ENCODE measurements at regions not wholly inside any gene's neighbourhood (a gene's known extent, or its start where the extent isn't known, plus 50 kb on each side); places are given as distances from the start of the nearest gene placed in this dataset.
"Not testable (repeated sequence)": the region's sequence is repeated elsewhere in the genome, so short reads cannot be mapped to it uniquely, and the experiment has no call there.

DNA sequence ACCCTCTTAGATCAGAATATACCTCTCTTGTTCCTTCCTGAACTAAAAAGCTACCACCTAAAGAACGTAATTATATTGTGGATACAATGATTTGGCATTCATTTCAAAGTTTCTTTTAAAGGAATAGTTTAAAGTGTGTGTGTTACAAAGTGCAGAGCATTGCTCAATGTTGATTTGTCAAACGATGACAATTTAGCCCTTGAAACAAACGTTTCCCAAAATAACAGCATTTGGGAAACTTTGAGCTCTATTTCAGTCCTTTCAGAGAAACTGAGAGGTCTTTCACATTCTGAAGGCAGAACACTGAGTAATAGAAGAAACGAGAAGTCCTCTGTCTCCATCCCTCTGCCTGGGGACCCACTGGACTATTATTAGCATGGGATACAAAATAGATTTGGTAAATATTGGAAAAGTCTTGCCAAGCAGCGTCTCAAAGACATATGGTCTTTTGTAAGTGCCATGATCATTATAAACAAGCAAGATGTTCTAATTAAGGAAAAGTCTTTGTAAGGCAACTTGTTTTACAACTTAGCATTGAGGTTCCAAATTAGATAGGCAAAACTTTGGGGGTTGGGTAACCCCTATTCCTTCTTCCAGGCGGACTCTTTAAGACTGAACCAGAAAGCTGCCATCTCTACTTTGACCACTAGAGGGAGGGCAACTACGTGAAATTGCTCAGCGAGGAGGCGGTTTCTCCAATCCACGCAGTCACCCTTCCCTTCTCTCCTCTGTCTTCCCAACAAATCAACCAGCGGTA is 208.8 kb downstream of the RNF144B start:
- peak; percentile 53 for DNase-seq (ENCODE audit: low spot score)

DNA sequence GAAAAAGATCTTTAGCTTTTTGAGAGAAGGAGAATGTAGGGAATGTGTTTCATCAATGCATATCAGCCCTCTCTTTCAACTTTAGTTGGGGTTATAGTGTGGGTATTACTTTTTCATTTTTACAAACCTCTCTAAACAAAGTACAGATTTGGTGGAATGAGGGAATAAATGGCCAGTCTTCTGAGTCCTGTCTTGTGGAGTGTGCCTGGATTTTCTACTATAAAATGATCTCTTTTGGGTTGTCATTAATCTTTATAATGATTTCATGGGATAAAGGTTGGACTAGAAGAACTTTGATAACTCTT is 209.3 kb downstream of the RNF144B start:
- DNase-seq (ENCODE audit: low spot score), result no peak

DNA sequence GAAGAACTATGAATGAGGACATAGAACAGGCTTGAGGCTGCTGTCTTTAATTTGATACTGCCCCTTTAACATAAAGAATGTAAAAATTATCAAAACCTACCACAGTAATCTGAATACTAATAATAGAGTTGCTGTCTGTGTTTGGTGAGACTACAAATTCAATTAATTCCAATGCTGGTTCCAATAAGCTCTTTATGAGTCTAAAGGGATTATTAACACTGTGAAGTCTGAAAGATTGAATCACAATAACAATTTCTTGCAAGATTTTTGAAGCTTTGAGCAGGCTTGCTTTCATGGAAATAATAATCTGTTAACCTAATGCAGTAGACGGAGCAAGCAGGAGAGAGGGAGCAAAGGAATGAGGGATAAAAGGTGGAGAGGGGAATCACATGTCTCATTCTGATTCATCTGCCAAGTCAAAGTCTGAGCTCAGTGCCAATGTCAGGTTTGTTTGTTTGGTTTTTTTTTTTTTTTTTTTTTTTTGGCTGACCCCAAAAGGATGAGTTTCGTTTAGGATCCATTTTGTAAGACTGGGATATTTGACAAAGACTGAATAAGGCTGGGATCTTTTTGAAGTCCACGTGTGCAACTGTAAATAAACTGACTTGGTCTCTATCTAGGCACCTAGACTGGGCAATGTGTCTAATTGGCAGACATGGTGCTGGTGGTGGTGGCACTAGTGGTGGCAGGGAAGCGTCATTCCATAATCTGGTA is 211.6 kb downstream of the RNF144B start:
- DNase-seq (ENCODE audit: low spot score), result no peak

DNA sequence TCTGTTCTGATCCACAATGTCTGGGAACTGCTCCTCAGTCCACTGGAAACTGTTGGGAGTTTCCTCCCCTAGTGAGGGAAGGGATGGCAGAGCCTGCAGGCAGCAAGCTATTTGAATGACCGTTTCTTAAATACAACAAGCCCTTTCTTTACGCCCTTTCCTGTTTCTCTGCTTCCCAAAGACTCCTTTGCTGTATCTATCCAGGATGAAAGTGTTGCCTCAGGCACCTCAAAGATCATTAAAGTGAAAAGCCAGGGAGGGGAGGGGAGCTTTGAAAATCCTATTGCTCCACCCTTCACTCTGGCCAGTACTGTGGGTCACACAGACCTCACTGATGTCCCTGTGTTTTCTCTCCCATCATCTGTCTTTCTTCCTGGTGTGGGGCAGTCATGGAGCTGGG is 213.1 kb downstream of the RNF144B start:
- no peak for DNase-seq (ENCODE audit: low spot score)

DNA sequence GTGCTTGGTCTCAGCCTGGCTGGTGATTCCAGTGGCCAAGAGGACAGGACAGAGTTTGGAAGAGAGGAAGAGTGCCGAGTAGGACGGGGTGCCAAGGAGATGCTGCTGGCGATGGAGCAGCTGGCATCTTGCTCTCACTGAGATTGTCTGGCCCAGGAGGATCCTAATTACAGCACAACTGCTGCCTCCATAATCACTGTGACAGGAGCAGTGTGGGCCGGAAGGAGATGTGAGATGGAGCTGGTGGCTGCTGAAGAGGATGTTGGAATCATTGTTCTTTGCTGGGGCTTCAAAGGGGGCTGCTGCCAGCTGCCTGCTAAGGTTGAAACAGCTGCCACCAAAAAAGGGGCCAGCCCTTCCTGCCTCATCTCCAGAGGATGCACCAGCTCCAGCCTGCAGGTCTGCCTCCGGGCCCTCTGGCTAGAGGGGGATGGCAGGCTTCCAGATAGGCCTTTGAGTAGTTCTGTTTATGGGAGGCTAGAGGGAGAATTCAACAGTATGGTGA is 214.4 kb downstream of the RNF144B start:
- DNase-seq (ENCODE audit: low spot score), result no peak

DNA sequence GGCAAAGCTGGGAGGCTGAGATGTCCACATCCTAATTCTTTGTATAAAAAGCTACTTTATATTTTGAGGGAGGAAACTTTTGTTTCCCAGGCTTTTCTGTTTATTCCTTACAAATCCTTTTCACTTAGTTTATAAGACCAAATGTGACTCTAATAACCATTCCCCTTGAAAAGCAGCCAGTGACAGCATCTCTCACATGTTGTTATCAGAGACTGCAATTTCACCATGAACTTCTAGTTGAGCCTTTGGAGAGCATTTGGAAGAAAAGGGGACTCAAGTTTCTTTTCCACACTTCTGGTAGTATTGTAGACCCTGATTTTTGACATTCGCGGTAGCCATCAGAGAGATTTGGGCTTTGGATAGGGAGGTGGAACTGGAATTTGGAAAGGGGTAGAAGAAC is 215.8 kb downstream of the RNF144B start:
- DNase-seq (ENCODE audit: low spot score), result no peak

DNA sequence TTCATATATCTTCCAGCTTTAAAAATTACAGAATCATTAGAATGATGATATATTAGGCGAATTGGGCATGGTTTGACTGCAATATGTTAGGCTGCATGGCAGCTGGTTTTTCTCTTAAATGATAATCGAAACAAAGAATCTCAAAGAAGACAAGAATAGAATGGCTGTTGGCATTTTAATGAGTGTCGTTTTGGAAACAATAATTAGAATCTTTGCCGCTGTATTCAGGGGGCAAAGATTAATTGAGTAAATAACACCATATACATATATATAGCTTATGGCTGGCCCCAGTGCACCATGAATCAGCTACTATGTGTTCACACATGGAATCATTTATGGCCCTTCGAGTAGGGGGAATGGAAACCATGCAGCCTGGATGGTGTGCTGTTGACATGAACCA is 216.2 kb downstream of the RNF144B start:
- no peak for DNase-seq (ENCODE audit: low spot score)

DNA sequence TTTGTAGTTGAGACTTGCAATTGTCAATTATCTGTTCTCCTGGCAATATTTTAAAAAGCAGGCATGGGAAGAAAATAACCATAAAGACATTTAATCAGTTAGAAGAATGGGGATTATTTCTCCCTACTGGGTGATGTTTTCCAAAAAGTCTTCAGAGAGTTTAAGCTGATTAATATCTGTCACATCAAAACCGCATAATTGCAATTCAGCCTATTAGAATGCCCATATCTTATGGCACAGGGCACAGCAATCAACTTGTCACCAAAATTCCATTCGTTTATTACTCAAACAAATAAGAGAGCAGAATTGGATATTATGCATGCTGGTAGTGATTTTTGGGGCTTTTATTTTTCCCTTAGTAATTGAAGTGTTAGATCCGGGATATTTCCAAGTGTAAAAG is 218.7 kb downstream of the RNF144B start:
- no peak for DNase-seq (ENCODE audit: low spot score)

DNA sequence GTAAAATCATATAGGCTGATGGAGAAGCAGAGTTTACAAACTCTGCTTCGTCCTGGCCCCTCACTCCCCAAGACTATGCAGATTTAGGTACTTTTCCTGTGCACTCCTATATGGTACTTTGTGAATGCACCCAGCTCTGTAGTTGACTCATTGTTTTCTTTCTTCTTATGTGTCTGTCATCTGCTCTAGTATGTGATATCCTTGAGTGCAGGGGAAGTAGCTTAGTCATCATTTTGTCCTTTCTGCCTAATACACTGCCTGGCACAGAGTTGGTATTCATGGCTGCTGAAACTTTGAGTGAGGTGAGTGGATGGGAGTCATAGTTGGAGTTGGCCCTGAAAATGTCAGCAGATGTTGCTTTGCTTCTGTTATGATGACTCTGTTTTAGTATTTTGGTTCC is 222.6 kb downstream of the RNF144B start:
- no peak for DNase-seq (ENCODE audit: low spot score)

DNA sequence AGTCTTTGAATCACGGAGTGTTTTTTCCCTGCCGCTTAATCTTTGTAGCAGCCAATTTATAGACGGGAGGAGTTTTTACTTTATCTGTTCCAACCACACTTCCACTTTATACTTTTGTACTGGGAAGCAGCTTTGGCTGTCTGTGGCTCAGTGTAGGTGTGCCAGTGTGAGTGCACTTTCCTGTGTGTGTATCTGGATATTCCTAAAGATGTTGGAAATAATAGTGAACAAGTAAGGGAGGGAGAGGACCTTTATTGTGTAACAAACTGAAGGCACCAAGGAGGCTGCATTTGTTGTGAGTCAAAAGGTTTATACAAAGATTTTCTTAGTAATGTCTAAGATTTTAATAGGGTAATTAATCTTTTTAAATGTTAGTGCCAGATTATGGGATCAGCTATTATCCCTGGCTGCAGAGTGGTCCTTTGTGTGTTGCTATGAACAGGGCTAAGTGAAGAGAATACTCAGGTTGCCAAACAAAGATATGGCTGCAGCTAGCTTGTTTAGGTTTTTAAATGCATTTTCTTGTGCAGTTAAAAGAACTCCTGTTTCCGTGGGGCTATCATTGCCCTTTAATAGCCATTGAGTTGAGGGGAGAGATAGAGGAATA is 226.3 kb downstream of the RNF144B start:
- DNase-seq (ENCODE audit: low spot score), result no peak

DNA sequence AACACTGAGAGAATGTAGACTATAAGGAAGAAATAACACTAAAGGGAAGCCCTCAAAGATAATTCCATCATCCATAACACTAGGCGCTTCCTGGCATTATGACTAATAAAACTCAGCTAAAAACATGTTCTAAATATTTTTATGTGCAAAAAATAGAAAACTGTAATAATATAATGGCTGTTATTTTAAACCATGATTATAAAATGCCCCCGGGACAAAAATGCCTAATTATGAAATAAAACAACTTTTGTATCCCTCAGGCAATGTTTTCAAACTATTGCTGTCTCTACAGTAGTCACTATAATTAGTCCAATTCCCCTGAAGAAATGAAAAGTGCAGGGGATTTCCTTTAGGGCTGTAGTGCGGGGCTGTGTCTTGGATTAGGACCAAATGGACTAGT is 242.4 kb downstream of the RNF144B start:
- no peak for DNase-seq (ENCODE audit: low spot score)

DNA sequence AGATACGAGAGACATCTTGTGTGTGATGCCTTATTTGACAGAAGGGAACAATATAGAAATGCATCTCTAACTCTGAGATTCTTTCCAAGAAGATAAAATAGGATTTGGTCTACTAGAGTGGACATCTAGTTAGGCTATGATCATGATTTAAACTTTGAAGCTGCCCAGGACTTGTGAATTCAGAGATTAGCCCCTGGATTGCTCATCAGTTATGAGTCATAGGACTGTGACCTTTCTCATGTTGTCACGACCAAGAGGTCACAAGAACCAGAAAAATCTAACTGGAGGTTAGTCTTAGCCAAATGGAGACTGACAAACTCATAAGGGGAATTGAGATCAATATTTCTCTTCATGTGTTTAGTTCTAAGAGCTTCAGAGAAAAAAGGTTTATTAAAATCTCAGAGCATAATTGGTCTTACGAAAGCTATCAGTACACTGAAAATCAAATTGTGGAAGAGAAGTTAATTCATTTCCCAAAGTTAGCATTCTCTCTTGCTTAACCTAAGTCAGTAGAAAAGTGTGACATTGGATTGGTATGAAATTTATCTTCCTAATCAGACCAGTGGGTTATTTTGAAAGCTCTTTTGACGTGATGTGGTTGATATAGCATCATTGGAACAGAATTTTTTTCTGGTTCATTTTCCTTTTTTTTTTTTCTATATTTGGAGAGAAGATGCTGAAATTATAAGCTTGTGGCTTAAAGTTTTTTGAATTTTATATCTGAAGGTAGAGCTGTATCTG is 245.7 kb downstream of the RNF144B start:
- no peak for DNase-seq (ENCODE audit: low spot score)

DNA sequence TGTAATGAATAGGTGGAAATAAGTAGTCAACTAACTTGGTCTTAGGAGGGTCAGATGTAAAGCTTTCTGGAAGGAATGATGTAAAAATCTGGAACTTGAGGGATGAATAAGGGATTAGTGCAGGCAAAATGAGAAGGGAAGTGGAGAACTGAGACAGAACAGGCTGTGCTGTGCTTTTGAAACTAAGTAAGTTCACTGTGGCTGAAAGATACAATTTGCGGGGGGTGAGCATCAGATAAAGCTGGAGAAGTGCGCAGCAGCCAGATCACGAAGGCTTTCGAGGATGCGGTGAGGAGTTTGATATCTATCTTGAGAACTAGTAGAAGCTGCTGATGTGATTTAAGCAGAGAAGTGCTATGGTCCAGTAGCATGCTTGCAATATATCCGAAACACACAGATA is 247.8 kb downstream of the RNF144B start:
- DNase-seq (ENCODE audit: low spot score), result no peak

DNA sequence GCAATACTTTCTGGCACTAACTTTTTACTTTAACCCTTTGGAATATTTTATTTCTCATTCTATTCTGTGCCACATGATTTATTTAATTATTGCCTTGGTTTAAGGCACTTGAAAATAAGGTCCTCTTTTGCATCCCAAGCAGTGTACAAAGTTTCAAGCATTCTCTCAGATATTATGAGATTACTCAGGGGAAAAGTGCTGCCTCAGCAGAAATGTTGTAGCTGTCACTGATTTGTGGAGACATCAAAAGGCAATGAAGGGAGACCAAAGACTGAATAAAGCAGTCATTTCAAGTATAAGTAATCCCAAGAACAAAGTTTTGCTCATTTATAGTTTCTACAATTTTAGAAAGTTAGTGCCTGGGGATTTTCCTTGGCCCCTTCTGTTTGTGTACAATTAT is 253.0 kb downstream of the RNF144B start:
- DNase-seq (ENCODE audit: low spot score), result no peak

DNA sequence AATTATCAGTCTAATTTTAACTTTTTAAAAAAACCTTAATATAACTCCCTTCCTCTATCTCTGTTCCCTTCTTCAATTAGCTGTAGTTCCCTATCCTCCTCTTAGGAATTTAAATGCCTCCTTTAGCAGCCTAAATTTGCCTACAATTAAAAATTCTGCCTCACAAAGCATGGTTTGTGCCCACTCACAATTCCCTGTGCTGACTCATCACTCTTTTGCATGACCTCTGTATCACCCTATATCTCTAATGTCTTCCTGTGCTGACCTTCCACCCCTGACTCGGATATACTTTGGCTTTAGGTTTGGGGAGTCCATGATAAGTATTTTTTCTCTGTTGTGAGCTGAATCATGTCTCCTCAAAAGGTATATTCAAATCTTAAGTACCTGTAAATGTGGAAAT is 253.6 kb downstream of the RNF144B start:
- DNase-seq (ENCODE audit: low spot score), result no peak

DNA sequence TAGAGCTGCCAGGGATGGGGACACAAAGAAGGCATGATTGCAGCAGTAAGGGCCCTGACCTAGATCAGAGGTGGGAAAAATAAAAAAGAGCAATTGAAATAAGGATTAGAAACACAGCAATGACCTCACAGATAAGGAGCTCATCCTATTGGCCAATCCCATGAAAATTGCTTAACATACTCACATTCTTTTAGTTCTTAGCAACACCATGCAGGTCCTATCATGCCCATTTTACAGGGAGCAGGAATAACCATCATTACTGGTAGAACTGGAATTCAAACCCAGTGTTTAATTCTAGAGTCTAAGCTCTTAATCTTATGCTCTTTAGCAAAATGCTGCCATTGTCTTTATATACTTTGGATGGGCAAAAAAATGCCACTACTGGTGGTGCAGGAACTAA is 267.7 kb downstream of the RNF144B start:
- no peak for DNase-seq (ENCODE audit: low spot score)

DNA sequence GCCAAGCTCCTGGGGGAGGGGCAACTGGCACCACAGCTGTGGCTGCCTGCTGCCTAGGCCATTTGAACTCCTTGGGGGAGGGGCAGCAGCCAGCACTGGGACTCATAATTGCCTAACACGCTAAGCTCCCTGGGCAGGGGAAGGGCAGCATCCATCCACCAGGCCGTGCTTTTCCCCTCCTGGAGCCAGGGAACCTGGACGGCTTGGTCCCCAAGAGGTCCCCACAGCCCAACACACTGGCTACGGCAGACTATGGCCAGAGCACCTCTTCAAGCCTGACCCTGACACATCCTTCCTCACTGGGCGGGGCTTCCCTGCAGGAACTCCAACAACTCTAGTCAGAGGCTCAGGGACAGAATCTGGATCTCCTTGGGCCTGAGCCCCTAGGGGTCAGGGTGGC is 269.4 kb downstream of the RNF144B start:
- no peak for DNase-seq (ENCODE audit: low spot score)

DNA sequence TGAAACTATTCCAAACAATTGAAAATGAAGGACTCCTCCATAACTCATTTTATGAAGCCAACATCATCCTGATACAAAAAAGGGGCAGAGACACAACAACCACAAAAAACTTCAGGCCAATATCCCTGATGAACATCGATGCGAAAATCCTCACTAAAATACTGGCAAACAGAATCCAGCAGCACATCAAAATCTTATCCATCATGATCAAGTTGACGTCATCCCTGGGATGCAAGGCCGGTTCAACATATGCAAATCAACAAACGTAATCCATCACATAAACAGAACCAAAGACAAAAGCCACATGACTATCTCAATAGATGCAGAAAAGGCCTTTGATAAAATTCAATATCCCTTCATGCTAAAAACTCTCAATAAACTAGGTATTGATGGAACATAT is 272.8 kb downstream of the RNF144B start:
- DNase-seq (ENCODE audit: low spot score), result not testable (repeated sequence)

DNA sequence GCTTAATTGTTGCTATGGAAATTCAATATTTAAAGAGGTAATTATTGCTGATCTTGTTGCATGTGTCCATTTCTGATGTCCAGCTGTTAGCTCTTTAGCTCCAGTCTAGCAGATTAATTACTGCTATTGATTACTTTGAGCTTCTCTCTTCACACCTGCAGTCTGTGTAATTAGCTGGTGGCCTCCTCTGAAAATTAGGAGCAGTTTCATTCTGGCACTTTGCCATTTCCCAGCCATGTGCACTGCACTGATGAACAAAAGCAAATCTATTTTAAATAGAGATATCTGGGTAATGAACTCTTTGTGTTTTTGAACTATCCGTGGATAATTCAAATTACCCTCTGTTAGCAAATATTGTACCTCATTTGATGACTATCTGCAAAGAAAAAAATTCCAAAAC is 275.9 kb downstream of the RNF144B start:
- DNase-seq (ENCODE audit: low spot score), result no peak

DNA sequence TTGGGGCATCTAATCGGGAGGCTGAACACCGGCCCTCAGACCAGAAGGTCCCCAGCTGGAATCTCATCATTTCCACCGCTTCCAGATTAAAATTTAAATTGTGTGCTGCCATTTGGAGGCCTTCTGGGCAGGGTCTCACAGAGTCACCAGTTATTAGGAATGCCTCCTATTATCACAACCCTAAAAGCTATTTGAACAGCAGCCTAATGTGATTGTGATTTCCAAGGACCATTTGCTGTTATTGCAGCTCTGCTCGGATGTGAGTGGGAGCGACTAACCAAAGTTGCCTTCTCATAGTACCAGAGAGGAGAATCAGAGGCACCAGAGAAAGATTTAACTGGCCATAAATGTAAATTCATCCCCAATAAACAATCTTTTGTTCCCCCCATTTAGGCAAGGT is 277.3 kb downstream of the RNF144B start:
- DNase-seq (ENCODE audit: low spot score), result no peak

DNA sequence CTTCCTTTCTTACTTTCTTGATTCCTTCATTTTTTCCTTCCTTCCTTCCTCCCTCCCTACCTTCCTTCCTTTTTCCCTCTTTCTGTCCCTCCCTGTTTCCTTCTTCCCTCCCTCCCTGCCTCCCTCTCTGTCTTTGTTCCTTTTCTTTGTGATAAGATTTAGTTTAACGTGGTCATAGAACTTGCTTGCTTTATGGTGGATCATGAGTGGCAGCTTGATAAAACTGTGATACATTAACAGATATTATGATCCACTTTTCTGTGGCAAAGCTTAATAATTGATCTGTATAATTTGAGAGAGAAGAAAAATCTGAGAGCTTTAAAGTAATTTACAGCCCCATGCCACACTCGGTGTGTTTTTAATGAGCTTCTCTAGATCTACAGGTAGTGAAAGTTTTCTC is 280.5 kb downstream of the RNF144B start:
- no peak for DNase-seq (ENCODE audit: low spot score)

DNA sequence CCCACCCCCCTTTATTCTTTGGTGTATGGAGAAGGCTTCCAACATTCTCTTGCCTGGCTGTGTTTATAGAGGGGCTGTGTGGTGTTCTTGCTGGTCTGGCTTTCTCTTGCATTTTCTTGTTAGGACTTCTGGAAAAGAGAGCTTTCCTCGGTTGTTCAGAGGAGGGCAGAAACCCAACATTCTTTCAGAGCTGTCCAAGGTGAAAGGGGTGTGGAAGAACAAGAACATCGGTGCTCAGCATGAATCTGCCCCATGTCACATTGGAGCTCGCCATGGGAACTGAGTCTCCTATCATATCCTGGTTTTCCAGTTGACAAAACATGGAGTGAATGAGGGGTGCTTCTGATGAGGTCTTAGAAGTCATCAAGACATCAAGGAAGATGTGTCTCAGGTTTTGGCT is 281.8 kb downstream of the RNF144B start:
- no peak for DNase-seq (ENCODE audit: low spot score)

DNA sequence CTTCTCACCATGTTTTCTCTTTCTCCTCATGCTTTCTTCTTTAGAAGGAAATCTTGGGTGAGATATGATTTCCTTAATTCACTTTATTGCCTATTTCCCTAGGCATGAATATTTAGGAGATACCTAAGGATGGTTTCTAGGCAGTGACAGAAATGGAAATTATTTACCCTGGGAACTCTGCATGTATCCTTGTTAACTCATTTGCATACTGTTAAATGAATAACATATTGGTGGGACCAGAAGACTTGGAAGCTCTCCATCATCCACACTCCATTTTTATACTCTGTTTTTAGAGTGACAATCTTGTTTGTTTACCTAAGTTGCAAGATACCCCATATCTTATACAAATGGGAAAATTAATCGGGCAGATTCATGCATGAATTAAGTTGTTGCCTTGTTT is 285.7 kb downstream of the RNF144B start:
- DNase-seq (ENCODE audit: low spot score), result no peak
